Mesendoderm (in vitro differentiated cells): ENCODE measurements at regions not wholly inside any gene's neighbourhood (a gene's known extent, or its start where the extent isn't known, plus 50 kb on each side); places are given as distances from the start of the nearest gene placed in this dataset.

ENCODE experiments used
- DNase-seq: peaks from one replicate; pipeline ENCODE4 v3.0.0; 2013
- H2AK5ac ChIP-seq: 2 replicates; pipeline ENCODE4 v1.6.1; 2013; ENCODE audit warnings: low read length, inconsistent platforms
- H2BK120ac ChIP-seq: 2 replicates; pipeline ENCODE4 v1.6.1; 2013; ENCODE audit warnings: low read depth, mild to moderate bottlenecking, low read length, moderate library complexity, mixed read lengths
- H2BK15ac ChIP-seq: replicated peaks from 2 replicates; pipeline ENCODE4 v1.6.1; 2013; ENCODE audit warnings: low read depth, mild to moderate bottlenecking, moderate library complexity
- H2BK5ac ChIP-seq: 2 replicates; pipeline ENCODE4 v1.6.1; 2013; ENCODE audit warnings: low read length, inconsistent platforms
- H3K18ac ChIP-seq: 2 replicates; pipeline ENCODE4 v1.6.1; 2013; ENCODE audit warnings: mild to moderate bottlenecking, low read length, mixed read lengths
- H3K23ac ChIP-seq: one replicate; pipeline ENCODE4 v1.6.1; 2013; ENCODE audit warnings: low read length
- H3K27ac ChIP-seq: 2 replicates; pipeline ENCODE4 v1.5.1; 2013; ENCODE audit warnings: low read depth, mild to moderate bottlenecking, inconsistent platforms, low read length, moderate library complexity
- H3K27me3 ChIP-seq: 2 replicates; pipeline ENCODE4 v1.6.1; 2013; ENCODE audit warnings: low read length, control low read depth, mild to moderate bottlenecking, inconsistent platforms; ENCODE audit not compliant: insufficient read depth, poor library complexity
- H3K36me3 ChIP-seq: 2 replicates; pipeline ENCODE4 v1.6.1; 2013; ENCODE audit warnings: low read length, inconsistent platforms; ENCODE audit not compliant: control insufficient read depth, insufficient read depth
- H3K4ac ChIP-seq: one replicate; pipeline ENCODE4 v1.6.1; 2013; ENCODE audit warnings: low read depth, mild to moderate bottlenecking, low read length, moderate library complexity
- H3K4me1 ChIP-seq: 2 replicates; pipeline ENCODE4 v1.6.1; 2013; ENCODE audit warnings: low read depth, low read length, inconsistent platforms; ENCODE audit not compliant: control insufficient read depth
- H3K4me2 ChIP-seq: 2 replicates; pipeline ENCODE4 v1.6.1; 2013; ENCODE audit warnings: low read length
- H3K4me3 ChIP-seq: 2 replicates; pipeline ENCODE4 v1.5.1; 2013; ENCODE audit warnings: mild to moderate bottlenecking, low read length
- H3K56ac ChIP-seq: one replicate; pipeline ENCODE4 v1.6.1; 2013; ENCODE audit warnings: low read length
- H3K79me1 ChIP-seq: 2 replicates; pipeline ENCODE4 v1.6.1; 2013; ENCODE audit warnings: low read length, inconsistent platforms
- H3K79me2 ChIP-seq: 2 replicates; pipeline ENCODE4 v1.6.1; 2013; ENCODE audit warnings: mild to moderate bottlenecking, low read length; ENCODE audit not compliant: control insufficient read depth, insufficient read depth
- H3K9ac ChIP-seq: 2 replicates; pipeline ENCODE4 v1.6.1; 2013; ENCODE audit warnings: low read length, inconsistent platforms
- H4K5ac ChIP-seq: one replicate; pipeline ENCODE4 v1.6.1; 2013; ENCODE audit warnings: low read length
- H4K8ac ChIP-seq: one replicate; pipeline ENCODE4 v1.6.1; 2013; ENCODE audit warnings: low read depth, mild to moderate bottlenecking, control low read depth, low read length, moderate library complexity
- WGBS: extraction: QIAGEN DNeasy Blood & Tissue Kit; methylation state at CpG from one replicate; pipeline ENCODE4 v1.1.7; 2013; ENCODE audit warnings: low lambda C conversion rate, missing lambda C conversion rate; ENCODE audit not compliant: insufficient coverage; ENCODE audit errors: extremely low coverage; 5-methylcytosine and 5-hydroxymethylcytosine counted together

- Histone ChIP-seq H3K4me1 (no peaks in the 10 kb centered on the region), H3K36me3 (no peaks in the 10 kb centered on the region), H3K23ac (no peak overlapping the region), H4K8ac (no peak overlapping the region), H3K9ac (no peak overlapping the region), H3K27me3 (no peaks in the 10 kb centered on the region), H2BK5ac (no peak overlapping the region), H3K18ac (no peak overlapping the region), H3K4me2 (no peak overlapping the region), H3K27ac (no peak overlapping the region), H4K5ac (no peak overlapping the region), H3K56ac (peak overlapping the region; percentile 42), H2BK120ac (no peak overlapping the region), H3K79me2 (no peaks in the 10 kb centered on the region), H3K4me3 (no peak overlapping the region), H2AK5ac (no peak overlapping the region), H3K79me1 (no peaks in the 10 kb centered on the region), H2BK15ac (no peak overlapping the region), H3K4ac (no peak overlapping the region)
- WGBS, result no CpG with 5 or more reads among the region's 31 CpGs
- no peak for DNase-seq
Measured at GRCh38 chr4:3702561-3703221, 63.5 kb upstream of the ADRA2C start.

- no peak overlapping the region for H2BK15ac ChIP-seq
- DNase-seq, result no peak
- H3K36me3 ChIP-seq, result no peaks in the 10 kb centered on the region
- WGBS, result no CpG with 5 or more reads among the region's 29 CpGs
- H2BK5ac ChIP-seq, result no peak overlapping the region
- no peak overlapping the region for H3K4me3 ChIP-seq
- H3K4ac ChIP-seq, result no peak overlapping the region
- H3K9ac ChIP-seq, result no peak overlapping the region
- no peak overlapping the region for H3K4me2 ChIP-seq
- no peak overlapping the region for H3K23ac ChIP-seq
- H3K27ac ChIP-seq, result no peak overlapping the region
- no peak overlapping the region for H2BK120ac ChIP-seq
- no peaks in the 10 kb centered on the region for H3K27me3 ChIP-seq
- no peak overlapping the region for H4K8ac ChIP-seq
- no peak overlapping the region for H2AK5ac ChIP-seq
- no peak overlapping the region for H3K18ac ChIP-seq
- no peaks in the 10 kb centered on the region for H3K79me2 ChIP-seq
- no peak overlapping the region for H4K5ac ChIP-seq
- H3K4me1 ChIP-seq, result no peaks in the 10 kb centered on the region
- no peak overlapping the region for H3K56ac ChIP-seq
- no peaks in the 10 kb centered on the region for H3K79me1 ChIP-seq
Measured at GRCh38 chr4:3701736-3702560, 64.2 kb upstream of the ADRA2C start.

GRCh38 chr4:3701271-3701734 is 64.9 kb upstream of the ADRA2C start:
- DNase-seq, result no peak
- H3K36me3 ChIP-seq, result no peaks in the 10 kb centered on the region
- no peak overlapping the region for H2BK15ac ChIP-seq
- no peak overlapping the region for H3K9ac ChIP-seq
- no peak overlapping the region for H2BK120ac ChIP-seq
- H3K56ac ChIP-seq, result no peak overlapping the region
- H3K18ac ChIP-seq, result no peak overlapping the region
- no peaks in the 10 kb centered on the region for H3K27me3 ChIP-seq
- H3K4me3 ChIP-seq, result no peak overlapping the region
- H2AK5ac ChIP-seq, result no peak overlapping the region
- H4K5ac ChIP-seq, result no peak overlapping the region
- WGBS, result no CpG with 5 or more reads among the region's 12 CpGs
- H3K79me2 ChIP-seq, result no peaks in the 10 kb centered on the region
- no peak overlapping the region for H3K23ac ChIP-seq
- no peaks in the 10 kb centered on the region for H3K79me1 ChIP-seq
- no peak overlapping the region for H3K27ac ChIP-seq
- H3K4me2 ChIP-seq, result no peak overlapping the region
- H2BK5ac ChIP-seq, result no peak overlapping the region
- H4K8ac ChIP-seq, result no peak overlapping the region
- H3K4ac ChIP-seq, result no peak overlapping the region
- no peaks in the 10 kb centered on the region for H3K4me1 ChIP-seq

- no peaks in the 10 kb centered on the region for H3K27me3 ChIP-seq
- no peak overlapping the region for H4K5ac ChIP-seq
- no CpG with 5 or more reads among the region's 10 CpGs for WGBS
- H2BK15ac ChIP-seq, result no peak overlapping the region
- H2BK5ac ChIP-seq, result no peak overlapping the region
- H3K4me3 ChIP-seq, result no peak overlapping the region
- no peaks in the 10 kb centered on the region for H3K79me1 ChIP-seq
- no peak for DNase-seq
- H3K4me1 ChIP-seq, result no peaks in the 10 kb centered on the region
- no peaks in the 10 kb centered on the region for H3K36me3 ChIP-seq
- no peak overlapping the region for H2BK120ac ChIP-seq
- no peak overlapping the region for H3K4me2 ChIP-seq
- H4K8ac ChIP-seq, result no peak overlapping the region
- no peaks in the 10 kb centered on the region for H3K79me2 ChIP-seq
- no peak overlapping the region for H3K27ac ChIP-seq
- H3K9ac ChIP-seq, result no peak overlapping the region
- H3K56ac ChIP-seq, result no peak overlapping the region
- H3K23ac ChIP-seq, result no peak overlapping the region
- no peak overlapping the region for H3K4ac ChIP-seq
- no peak overlapping the region for H2AK5ac ChIP-seq
- H3K18ac ChIP-seq, result no peak overlapping the region
Measured at GRCh38 chr4:3700736-3701135, 65.4 kb upstream of the ADRA2C start.

- H3K56ac ChIP-seq, result no peak overlapping the region
- H3K79me2 ChIP-seq, result no peaks in the 10 kb centered on the region
- H3K9ac ChIP-seq, result no peak overlapping the region
- no peak for DNase-seq
- no peaks in the 10 kb centered on the region for H3K79me1 ChIP-seq
- no peaks in the 10 kb centered on the region for H3K36me3 ChIP-seq
- no peak overlapping the region for H3K4me3 ChIP-seq
- H2AK5ac ChIP-seq, result no peak overlapping the region
- H3K23ac ChIP-seq, result no peak overlapping the region
- H3K4me2 ChIP-seq, result no peak overlapping the region
- H3K4ac ChIP-seq, result no peak overlapping the region
- H4K8ac ChIP-seq, result no peak overlapping the region
- no peak overlapping the region for H3K27ac ChIP-seq
- no peaks in the 10 kb centered on the region for H3K27me3 ChIP-seq
- H2BK5ac ChIP-seq, result no peak overlapping the region
- no peaks in the 10 kb centered on the region for H3K4me1 ChIP-seq
- no peak overlapping the region for H2BK120ac ChIP-seq
- H2BK15ac ChIP-seq, result no peak overlapping the region
- no peak overlapping the region for H4K5ac ChIP-seq
- no CpG with 5 or more reads among the region's 6 CpGs for WGBS
- H3K18ac ChIP-seq, result no peak overlapping the region
Measured at GRCh38 chr4:3700223-3700622, 66.0 kb upstream of the ADRA2C start.
